Thymus (tissue), 11 donors: ENCODE measurements at regions not wholly inside any gene's neighbourhood (a gene's known extent, or its start where the extent isn't known, plus 50 kb on each side); places are given as distances from the start of the nearest gene placed in this dataset.

Experiments used
- DNase-seq, 9 donors: peaks; one replicate each; pipeline ENCODE4 v3.0.0-alpha.2; 2013; ENCODE audit warnings: low spot score in 9 of 9, low read depth in 6 of 9, missing footprints in 1 of 9
- H3K27ac ChIP-seq, 2 donors: one replicate each; pipeline ENCODE4 v1.5.1; 2013; ENCODE audit warnings: control low read depth in 1 of 2, low read depth in 1 of 2, low read length in 1 of 2, mild to moderate bottlenecking in 1 of 2, moderate library complexity in 1 of 2
- H3K27me3 ChIP-seq, 2 donors: one replicate each; pipeline ENCODE4 v1.5.1; 2013; ENCODE audit warnings: low read length in 1 of 2; ENCODE audit not compliant: control insufficient read depth in 2 of 2, insufficient read depth in 1 of 2
- H3K36me3 ChIP-seq, 2 donors: one replicate each; pipeline ENCODE4 v1.5.1; 2013; ENCODE audit warnings: low read length in 1 of 2, mild to moderate bottlenecking in 1 of 2, moderate library complexity in 1 of 2; ENCODE audit not compliant: control insufficient read depth in 2 of 2, insufficient read depth in 2 of 2
- H3K4me1 ChIP-seq, 2 donors: one replicate each; pipeline ENCODE4 v1.5.1; 2013; ENCODE audit warnings: low read length in 2 of 2; ENCODE audit not compliant: control insufficient read depth in 2 of 2, insufficient read depth in 2 of 2
- H3K4me3 ChIP-seq, 2 donors: one replicate each; pipeline ENCODE4 v1.5.1; 2013; ENCODE audit warnings: low read length in 2 of 2, control low read depth in 1 of 2, mild to moderate bottlenecking in 1 of 2
- H3K9me3 ChIP-seq, 2 donors: one replicate each; pipeline ENCODE4 v1.5.1; 2013; ENCODE audit warnings: low read length in 1 of 2, mild to moderate bottlenecking in 1 of 2; ENCODE audit not compliant: control insufficient read depth in 2 of 2, insufficient read depth in 1 of 2
- WGBS: extraction: QIAGEN DNeasy Blood & Tissue Kit; methylation state at CpG from one replicate; pipeline ENCODE4 v1.1.7; 2013; 5-methylcytosine and 5-hydroxymethylcytosine counted together
- donor health status: healthy.

DNA sequence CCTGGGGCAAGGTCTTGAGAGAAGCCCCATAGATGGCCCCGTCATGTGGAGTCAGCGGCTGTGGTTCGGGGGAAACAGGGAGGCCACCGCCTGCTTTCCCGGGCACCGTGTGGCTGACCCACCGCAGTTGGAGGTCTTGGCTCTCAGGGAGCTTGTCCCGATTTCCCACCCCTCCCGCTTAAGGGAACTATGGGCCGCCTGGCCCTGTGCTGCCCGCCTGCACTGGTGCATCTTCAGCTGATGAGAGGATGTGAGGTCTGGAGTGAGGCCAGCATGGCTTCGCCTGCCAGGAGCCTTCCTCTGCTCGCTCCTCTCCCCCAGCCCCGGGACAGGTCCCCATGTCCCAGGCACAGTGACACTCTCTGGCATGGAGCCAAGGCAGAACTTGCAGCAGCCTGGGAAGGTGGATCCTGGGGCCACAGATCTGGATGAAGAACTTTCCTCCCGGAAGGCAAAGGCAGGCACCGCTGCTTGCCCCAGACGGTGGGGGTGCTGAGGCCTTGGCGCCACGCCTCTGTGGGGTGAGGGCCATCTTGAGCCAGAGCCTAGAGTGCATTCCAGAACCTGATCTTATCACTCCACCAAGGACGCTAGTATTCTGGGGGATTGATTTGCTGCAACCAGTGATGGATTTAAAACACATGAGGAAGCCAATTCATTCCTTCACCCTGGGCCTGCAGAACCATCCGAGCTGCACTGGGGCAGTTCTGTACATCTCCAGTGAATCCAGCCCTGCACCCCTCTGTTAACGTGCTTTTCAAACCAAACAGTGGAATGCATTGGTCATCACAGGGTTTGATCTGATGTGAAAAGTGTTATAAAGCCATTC is 178.6 kb upstream of the TNRC6C start:
- Histone ChIP-seq H3K27ac (no peak overlapping the region), H3K36me3 (no peaks in the 10 kb centered on the region), H3K9me3 (peaks cover 0 to 12% of the 10 kb centered on the region in 2 donors), H3K4me1 (peaks cover 10 to 59% of the 10 kb centered on the region in 2 donors), H3K4me3 (no peak overlapping the region), H3K27me3 (peaks cover 0 to 4% of the 10 kb centered on the region in 2 donors)
- no peak for DNase-seq
- 78% methylated on average over 22 of the region's 22 CpGs for WGBS

- WGBS = 92% methylated on average over 7 of the region's 7 CpGs
- Histone ChIP-seq H3K9me3 (peaks cover 0 to 12% of the 10 kb centered on the region in 2 donors), H3K4me1 (peaks cover 14 to 75% of the 10 kb centered on the region in 2 donors), H3K36me3 (no peaks in the 10 kb centered on the region), H3K4me3 (no peak overlapping the region), H3K27me3 (peaks cover 0 to 4% of the 10 kb centered on the region in 2 donors), H3K27ac (no peak overlapping the region)
- DNase-seq = no peak
These were observed 177.0 kb upstream of the TNRC6C start for GRCh38 chr17:77781536-77781935.

DNA sequence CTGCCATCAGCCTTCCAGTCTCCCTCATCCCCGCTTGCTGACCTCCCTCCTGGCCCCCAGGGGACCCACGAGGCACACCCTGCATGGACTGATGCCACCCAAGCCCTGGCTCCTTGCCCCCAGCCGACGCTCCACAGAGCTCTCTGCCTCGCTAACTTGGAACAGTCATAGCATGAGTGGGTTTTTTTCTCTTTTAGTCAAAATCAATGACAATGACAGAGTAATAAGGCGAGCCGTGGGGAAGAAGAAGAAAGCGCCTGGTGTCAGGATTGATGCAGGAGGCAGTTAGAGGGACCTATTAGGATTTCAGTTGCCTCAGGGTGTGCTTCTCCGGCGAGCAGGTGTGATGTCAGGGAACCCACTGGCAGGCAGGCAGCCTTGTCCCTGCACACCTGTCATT is 176.3 kb upstream of the TNRC6C start:
- WGBS = 91% methylated on average over 10 of the region's 10 CpGs
- H3K27me3 ChIP-seq = peaks cover 0 to 5% of the 10 kb centered on the region in 2 donors
- no peak overlapping the region for H3K27ac ChIP-seq
- no peaks in the 10 kb centered on the region for H3K36me3 ChIP-seq
- no peak overlapping the region for H3K4me3 ChIP-seq
- peaks cover 0 to 12% of the 10 kb centered on the region in 2 donors for H3K9me3 ChIP-seq
- H3K4me1 ChIP-seq = peaks cover 16 to 78% of the 10 kb centered on the region in 2 donors
- DNase-seq = no peak

GRCh38 chr17:77782611-77783010 is 175.9 kb upstream of the TNRC6C start:
- Histone ChIP-seq H3K27me3 (peaks cover 0 to 8% of the 10 kb centered on the region in 2 donors), H3K4me1 (peaks cover 16 to 82% of the 10 kb centered on the region in 2 donors), H3K36me3 (no peaks in the 10 kb centered on the region), H3K9me3 (peaks cover 0 to 12% of the 10 kb centered on the region in 2 donors), H3K27ac (no peak overlapping the region), H3K4me3 (no peak overlapping the region)
- WGBS = 95% methylated on average over 14 of the region's 14 CpGs
- no peak for DNase-seq

- peaks cover 0 to 10% of the 10 kb centered on the region in 2 donors for H3K27me3 ChIP-seq
- DNase-seq = peak; percentile 38 to 88 (median 65)
- peaks cover 16 to 69% of the 10 kb centered on the region in 2 donors for H3K4me1 ChIP-seq
- 70% methylated on average over 20 of the region's 20 CpGs for WGBS
- H3K36me3 ChIP-seq = no peaks in the 10 kb centered on the region
- no peak overlapping the region for H3K4me3 ChIP-seq
- peaks cover 0 to 6% of the 10 kb centered on the region in 2 donors for H3K9me3 ChIP-seq
- peak overlapping the region; percentile 48 to 95 for H3K27ac ChIP-seq
These were observed 174.3 kb upstream of the TNRC6C start for GRCh38 chr17:77783991-77784820.

DNA sequence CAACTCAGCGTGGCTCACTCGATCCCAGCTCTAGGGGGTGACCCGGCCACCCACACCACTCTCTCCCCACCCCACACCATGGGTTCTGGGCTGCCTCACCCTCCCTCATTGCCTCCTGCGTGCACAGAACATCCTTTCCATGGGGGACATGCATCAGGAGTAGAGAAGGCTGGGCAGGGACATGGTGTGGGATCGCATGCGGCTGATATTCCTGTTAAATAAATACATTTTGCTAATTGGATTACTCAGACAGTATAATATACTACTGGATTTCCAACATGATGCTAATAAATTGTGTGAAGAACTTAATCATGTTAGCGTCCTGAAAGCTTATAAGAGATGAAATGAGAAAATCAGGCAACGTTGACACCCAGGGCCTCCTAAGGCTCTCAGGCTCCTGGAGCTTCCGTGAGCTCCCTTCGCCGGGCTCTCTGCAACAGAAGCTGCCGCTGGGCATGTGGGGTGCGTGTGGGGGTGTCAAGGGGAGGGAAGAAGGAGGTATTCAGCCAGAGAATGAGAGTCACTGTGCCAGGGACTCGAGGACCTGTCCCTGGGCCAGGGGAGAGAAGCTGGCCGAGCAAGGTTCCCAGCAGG is 173.1 kb upstream of the TNRC6C start:
- H3K27ac ChIP-seq = peak overlapping the region in 1 of 2 donors; percentile 95
- peaks cover 16 to 58% of the 10 kb centered on the region in 2 donors for H3K4me1 ChIP-seq
- H3K4me3 ChIP-seq = no peak overlapping the region
- H3K27me3 ChIP-seq = peaks cover 0 to 14% of the 10 kb centered on the region in 2 donors
- DNase-seq = no peak
- peaks cover 0 to 6% of the 10 kb centered on the region in 2 donors for H3K9me3 ChIP-seq
- no peaks in the 10 kb centered on the region for H3K36me3 ChIP-seq
- 92% methylated on average over 15 of the region's 15 CpGs for WGBS

GRCh38 chr17:77786090-77786489 is 172.4 kb upstream of the TNRC6C start:
- Histone ChIP-seq H3K9me3 (peaks cover 0 to 6% of the 10 kb centered on the region in 2 donors), H3K27me3 (peaks cover 0 to 17% of the 10 kb centered on the region in 2 donors), H3K36me3 (no peaks in the 10 kb centered on the region), H3K4me1 (peaks cover 16 to 58% of the 10 kb centered on the region in 2 donors), H3K27ac (no peak overlapping the region), H3K4me3 (no peak overlapping the region)
- WGBS = 89% methylated on average over 4 of the region's 4 CpGs
- no peak for DNase-seq

- Histone ChIP-seq H3K27me3 (peaks cover 0 to 17% of the 10 kb centered on the region in 2 donors), H3K9me3 (peaks cover 0 to 6% of the 10 kb centered on the region in 2 donors), H3K4me1 (peaks cover 16 to 54% of the 10 kb centered on the region in 2 donors), H3K4me3 (no peak overlapping the region), H3K27ac (no peak overlapping the region), H3K36me3 (no peaks in the 10 kb centered on the region)
- DNase-seq = no peak
- WGBS = 94% methylated on average over 20 of the region's 20 CpGs
These were observed 171.6 kb upstream of the TNRC6C start for GRCh38 chr17:77786740-77787505.
